IPS-15b (cell line): ENCODE measurements at regions not wholly inside any gene's neighbourhood (a gene's known extent, or its start where the extent isn't known, plus 50 kb on each side); places are given as distances from the start of the nearest gene placed in this dataset.

Experiments used
- H3K27me3 ChIP-seq: one replicate; pipeline ENCODE4 v1.6.1; 2013; ENCODE audit warnings: low read length; ENCODE audit not compliant: control insufficient read depth, insufficient read depth
- H3K36me3 ChIP-seq: one replicate; pipeline ENCODE4 v1.6.1; 2013; ENCODE audit warnings: low read length; ENCODE audit not compliant: control insufficient read depth, insufficient read depth
- H3K4me1 ChIP-seq: one replicate; pipeline ENCODE4 v1.6.1; 2013; ENCODE audit warnings: mild to moderate bottlenecking, low read length; ENCODE audit not compliant: control insufficient read depth, insufficient read depth
- H3K4me3 ChIP-seq: one replicate; pipeline ENCODE4 v1.5.1; 2013; ENCODE audit warnings: low read depth, low read length
- H3K9ac ChIP-seq: one replicate; pipeline ENCODE4 v1.6.1; 2013; ENCODE audit warnings: low read depth, mild to moderate bottlenecking, low read length
- H3K9me3 ChIP-seq: one replicate; pipeline ENCODE4 v1.6.1; 2013; ENCODE audit warnings: mild to moderate bottlenecking, low read length; ENCODE audit not compliant: control insufficient read depth, insufficient read depth

DNA sequence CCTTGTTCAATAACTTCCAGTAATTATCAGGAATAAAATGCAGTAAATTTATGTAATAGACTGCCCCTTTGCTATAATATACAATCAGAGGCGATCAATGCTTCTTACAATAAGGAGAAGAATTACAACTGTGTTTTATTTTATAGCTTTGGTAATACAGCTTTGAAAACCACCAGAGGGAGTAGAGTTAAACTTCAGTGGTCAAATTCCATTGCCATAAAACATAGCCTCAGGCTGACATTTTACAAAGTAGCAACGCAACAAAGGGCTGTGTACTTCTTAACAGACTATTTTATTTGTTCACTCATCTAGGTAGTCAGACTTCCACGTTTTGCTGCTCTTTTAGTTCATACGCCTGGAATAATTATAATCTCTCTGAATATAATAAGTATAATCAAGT is 58.5 kb downstream of the TEX13C start:
- no peak overlapping the region for H3K4me3 ChIP-seq
- H3K4me1 ChIP-seq, result peaks cover 6% of the 10 kb centered on the region
- no peaks in the 10 kb centered on the region for H3K9me3 ChIP-seq
- no peaks in the 10 kb centered on the region for H3K36me3 ChIP-seq
- peaks cover 15% of the 10 kb centered on the region for H3K27me3 ChIP-seq
- H3K9ac ChIP-seq, result no peak overlapping the region

DNA sequence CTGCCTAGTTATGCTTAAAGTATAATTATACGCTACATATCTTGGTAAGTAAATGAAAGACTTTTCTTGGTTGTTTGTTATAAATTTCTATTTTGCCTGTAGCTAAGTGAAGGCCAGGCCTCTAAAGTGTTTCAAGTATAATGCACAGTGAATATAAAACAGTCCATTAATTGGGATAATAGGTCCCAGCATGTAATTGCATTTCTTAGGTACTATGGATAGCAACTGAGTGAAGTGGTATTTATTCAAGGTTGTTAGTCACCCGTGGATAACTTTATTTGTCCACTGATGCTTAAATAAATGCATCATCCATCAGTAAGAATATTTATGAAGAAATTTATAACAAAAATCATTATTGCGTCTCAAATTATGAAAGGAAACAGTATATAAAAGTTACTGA is 59.1 kb downstream of the TEX13C start:
- Histone ChIP-seq H3K9me3 (no peaks in the 10 kb centered on the region), H3K4me1 (peaks cover 6% of the 10 kb centered on the region), H3K27me3 (peaks cover 15% of the 10 kb centered on the region), H3K9ac (no peak overlapping the region), H3K36me3 (no peaks in the 10 kb centered on the region), H3K4me3 (no peak overlapping the region)

GRCh38 chrX:125382148-125382628 is 62.5 kb downstream of the TEX13C start:
- H3K9ac ChIP-seq, result no peak overlapping the region
- H3K4me3 ChIP-seq, result no peak overlapping the region
- H3K27me3 ChIP-seq, result peaks cover 15% of the 10 kb centered on the region
- no peaks in the 10 kb centered on the region for H3K9me3 ChIP-seq
- H3K4me1 ChIP-seq, result peaks cover 11% of the 10 kb centered on the region
- H3K36me3 ChIP-seq, result peaks cover 3% of the 10 kb centered on the region

- H3K4me3 ChIP-seq, result no peak overlapping the region
- no peak overlapping the region for H3K9ac ChIP-seq
- peaks cover 13% of the 10 kb centered on the region for H3K4me1 ChIP-seq
- H3K36me3 ChIP-seq, result peaks cover 8% of the 10 kb centered on the region
- H3K27me3 ChIP-seq, result peaks cover 15% of the 10 kb centered on the region
- no peaks in the 10 kb centered on the region for H3K9me3 ChIP-seq
Measured at GRCh38 chrX:125382889-125383288, 63.2 kb downstream of the TEX13C start.

DNA sequence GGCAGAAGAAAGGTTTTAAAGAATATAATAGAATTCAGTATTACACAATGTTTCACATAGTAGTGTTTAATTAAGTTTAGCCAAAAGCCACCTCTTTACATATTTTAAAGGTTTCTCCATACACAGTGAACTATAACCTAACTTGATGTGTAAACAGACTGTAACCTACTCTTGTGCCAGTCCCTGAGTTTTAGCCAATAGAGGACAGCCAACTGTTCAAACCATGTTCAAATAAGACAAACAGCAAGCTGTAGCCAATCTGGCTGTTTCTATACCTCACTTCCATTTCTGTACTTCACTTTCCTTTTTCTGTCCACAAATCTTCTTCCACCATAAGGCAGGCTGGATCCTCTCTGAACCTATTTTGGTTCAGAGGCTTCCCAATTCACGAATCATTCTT is 65.2 kb downstream of the TEX13C start:
- no peak overlapping the region for H3K9ac ChIP-seq
- H3K9me3 ChIP-seq, result no peaks in the 10 kb centered on the region

GRCh38 chrX:125387945-125388344 is 68.3 kb downstream of the TEX13C start:
- H3K36me3 ChIP-seq, result peaks cover 34% of the 10 kb centered on the region
- peak overlapping the region; percentile 42 for H3K4me3 ChIP-seq
- H3K9me3 ChIP-seq, result no peaks in the 10 kb centered on the region
- H3K27me3 ChIP-seq, result no peaks in the 10 kb centered on the region
- peak overlapping the region; percentile 79 for H3K9ac ChIP-seq
- H3K4me1 ChIP-seq, result peaks cover 7% of the 10 kb centered on the region

More for the DNA sequence above, 65.2 kb downstream of the TEX13C start:
- Histone ChIP-seq H3K4me3 (no peak overlapping the region), H3K4me1 (peaks cover 13% of the 10 kb centered on the region), H3K27me3 (peaks cover 9% of the 10 kb centered on the region), H3K36me3 (peaks cover 21% of the 10 kb centered on the region)

DNA sequence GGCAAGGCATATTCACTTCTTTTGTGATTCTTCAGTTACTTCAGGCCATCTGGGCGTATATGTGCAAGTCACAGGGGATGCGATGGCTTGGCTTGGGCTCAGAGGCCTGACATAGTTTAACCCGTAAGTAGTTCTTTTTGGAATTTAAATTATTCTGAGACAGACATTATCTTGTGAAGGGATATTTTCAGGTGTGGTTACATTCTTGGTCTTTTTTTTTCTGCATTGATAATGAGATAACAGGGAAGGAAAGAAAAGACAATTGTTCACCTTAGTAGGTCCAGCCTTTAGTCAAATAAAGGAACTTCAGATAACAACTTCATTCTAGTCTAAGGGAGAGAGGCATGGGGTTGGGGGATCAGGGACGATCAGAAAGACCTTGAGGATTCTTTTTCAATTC is 74.8 kb downstream of the TEX13C start:
- H3K27me3 ChIP-seq, result no peaks in the 10 kb centered on the region
- peak overlapping the region; percentile 62 for H3K9ac ChIP-seq
- H3K4me3 ChIP-seq, result peak overlapping the region; percentile 36
- H3K36me3 ChIP-seq, result peaks cover 13% of the 10 kb centered on the region
- H3K9me3 ChIP-seq, result no peaks in the 10 kb centered on the region
- H3K4me1 ChIP-seq, result peaks cover 12% of the 10 kb centered on the region

- Histone ChIP-seq H3K4me1 (peaks cover 12% of the 10 kb centered on the region), H3K27me3 (no peaks in the 10 kb centered on the region), H3K4me3 (peak overlapping the region; percentile 36), H3K36me3 (peaks cover 8% of the 10 kb centered on the region), H3K9me3 (no peaks in the 10 kb centered on the region), H3K9ac (peak overlapping the region; percentile 62)
Measured at GRCh38 chrX:125395626-125396025, 76.0 kb downstream of the TEX13C start.

DNA sequence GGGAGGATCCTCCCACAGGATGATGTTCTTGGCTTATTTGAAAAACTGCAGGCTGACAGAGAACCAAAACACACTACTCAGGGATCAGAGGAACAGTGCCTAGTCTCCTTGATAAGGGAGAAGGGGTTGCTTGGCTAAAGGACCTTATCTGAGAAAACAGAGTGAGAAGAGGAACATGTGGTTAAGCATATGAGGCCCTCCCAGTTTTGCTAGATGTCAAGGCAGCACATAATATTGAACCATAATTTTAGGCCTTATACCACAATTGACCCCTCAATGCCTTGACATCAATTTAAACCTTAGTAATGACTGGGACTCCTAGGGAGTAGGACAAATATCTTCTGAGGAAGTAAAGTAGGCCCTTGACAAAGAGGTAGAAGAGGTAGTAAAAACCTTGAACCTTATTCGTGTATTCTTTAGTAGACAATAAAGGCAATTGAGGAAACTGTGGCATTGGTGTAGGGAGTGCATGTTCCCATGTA is 79.3 kb downstream of the TEX13C start:
- H3K4me3 ChIP-seq, result no peak overlapping the region
- no peaks in the 10 kb centered on the region for H3K36me3 ChIP-seq
- H3K27me3 ChIP-seq, result no peaks in the 10 kb centered on the region
- H3K4me1 ChIP-seq, result peaks cover 12% of the 10 kb centered on the region
- H3K9ac ChIP-seq, result no peak overlapping the region
- H3K9me3 ChIP-seq, result no peaks in the 10 kb centered on the region

DNA sequence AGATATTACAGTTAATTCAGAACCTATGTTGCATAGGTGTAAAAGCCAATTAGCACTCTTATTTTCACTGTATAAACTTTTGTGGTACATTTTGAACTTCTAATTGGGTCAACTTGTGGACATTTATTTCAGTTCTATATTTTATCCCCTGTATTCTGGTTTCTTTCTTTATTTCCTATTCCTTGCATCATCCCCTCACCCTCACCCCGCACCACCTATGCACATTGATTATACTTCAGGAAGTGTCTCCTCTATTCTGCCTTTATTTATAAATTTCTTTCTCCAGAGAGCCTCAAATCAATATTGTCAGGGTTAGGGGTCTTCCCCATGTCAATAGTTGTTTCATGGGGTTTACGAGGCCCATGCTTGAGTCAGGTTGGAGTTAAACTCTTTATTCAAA is 83.1 kb downstream of the TEX13C start:
- peaks cover 2% of the 10 kb centered on the region for H3K4me1 ChIP-seq
- no peak overlapping the region for H3K4me3 ChIP-seq
- no peaks in the 10 kb centered on the region for H3K36me3 ChIP-seq
- no peaks in the 10 kb centered on the region for H3K27me3 ChIP-seq
- no peaks in the 10 kb centered on the region for H3K9me3 ChIP-seq
- H3K9ac ChIP-seq, result no peak overlapping the region

DNA sequence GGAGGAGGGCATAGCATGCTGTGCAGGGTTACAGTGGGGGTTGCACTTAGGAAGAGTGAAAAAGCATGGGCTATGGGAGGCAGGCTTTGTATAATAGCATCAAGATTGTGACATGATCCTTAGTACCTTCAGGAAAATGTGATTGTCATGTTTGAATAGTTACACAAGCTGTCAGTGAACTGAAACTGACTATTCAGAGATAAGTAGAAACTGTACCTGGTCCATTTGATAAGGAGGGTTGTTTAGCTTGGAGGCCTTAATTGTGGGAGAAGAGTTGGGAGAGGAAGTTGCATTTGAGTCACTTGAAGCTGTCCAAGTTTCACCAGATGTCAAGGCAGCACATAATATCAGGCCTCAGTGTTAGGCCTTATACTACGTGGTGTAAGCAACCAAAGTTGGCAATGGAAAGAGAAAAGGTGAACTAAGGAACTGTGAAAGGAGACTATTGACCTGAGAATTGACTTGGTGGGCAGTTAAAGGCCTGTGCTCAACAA is 85.0 kb downstream of the TEX13C start:
- no peaks in the 10 kb centered on the region for H3K36me3 ChIP-seq
- no peaks in the 10 kb centered on the region for H3K9me3 ChIP-seq
- H3K4me3 ChIP-seq, result no peak overlapping the region
- H3K27me3 ChIP-seq, result no peaks in the 10 kb centered on the region
- H3K4me1 ChIP-seq, result no peaks in the 10 kb centered on the region
- no peak overlapping the region for H3K9ac ChIP-seq

- Histone ChIP-seq H3K27me3 (no peaks in the 10 kb centered on the region), H3K4me3 (no peak overlapping the region)
Measured at GRCh38 chrX:125405339-125405738, 85.7 kb downstream of the TEX13C start.

More at GRCh38 chrX:125405339-125405738, 85.7 kb downstream of the TEX13C start:
- no peaks in the 10 kb centered on the region for H3K4me1 ChIP-seq
- no peaks in the 10 kb centered on the region for H3K36me3 ChIP-seq
- no peak overlapping the region for H3K9ac ChIP-seq
- H3K9me3 ChIP-seq, result no peaks in the 10 kb centered on the region
